Natural killer cell (primary cell): ENCODE measurements at regions not wholly inside any gene's neighbourhood (a gene's known extent, or its start where the extent isn't known, plus 50 kb on each side); places are given as distances from the start of the nearest gene placed in this dataset.

Experiments used
- ATAC-seq, 3 donors: fragments of 150-1000 bp in 2 of 3; fragments of 200-7000 bp in 1 of 3; cut with Tn5 transposase; 1 replicate in 1 of 3; 2 replicates in 2 of 3; pipeline ENCODE4 v1.10.0; 2021; ENCODE audit warnings: mild to moderate bottlenecking in 2 of 3, moderate library complexity in 2 of 3
- DNase-seq, 2 donors: peaks; one replicate each; pipeline versions ENCODE4 v3.0.0 to v3.0.0-alpha.2; 2013 to 2021; ENCODE audit warnings: mixed read lengths in 1 of 2
- H3K27ac ChIP-seq: one replicate; pipeline ENCODE4 v1.5.1; 2013; ENCODE audit warnings: mild to moderate bottlenecking, low read length
- H3K27me3 ChIP-seq: one replicate; pipeline ENCODE4 v1.6.1; 2013; ENCODE audit warnings: low read length; ENCODE audit not compliant: control insufficient read depth, insufficient read depth
- H3K36me3 ChIP-seq: one replicate; pipeline ENCODE4 v1.6.1; 2013; ENCODE audit warnings: low read length; ENCODE audit not compliant: control insufficient read depth, insufficient read depth
- H3K4me1 ChIP-seq: one replicate; pipeline ENCODE4 v1.6.1; 2013; ENCODE audit warnings: low read length; ENCODE audit not compliant: control insufficient read depth, insufficient read depth
- H3K4me3 ChIP-seq: one replicate; pipeline ENCODE4 v1.5.1; 2013; ENCODE audit warnings: low read length
- H3K9me3 ChIP-seq: one replicate; pipeline ENCODE4 v1.6.1; 2013; ENCODE audit warnings: low read length; ENCODE audit not compliant: control insufficient read depth, insufficient read depth
- H3K27ac Mint-ChIP-seq, 2 donors: one replicate each; pipeline ENCODE4 v1.8.0; 2022; ENCODE audit warnings: mild to moderate bottlenecking in 2 of 2, mixed read lengths in 2 of 2, moderate library complexity in 1 of 2
- H3K27me3 Mint-ChIP-seq, 2 donors: one replicate each; pipeline ENCODE4 v1.8.0; 2022; ENCODE audit warnings: low read depth in 2 of 2, mixed read lengths in 2 of 2
- H3K36me3 Mint-ChIP-seq: one replicate; pipeline ENCODE4 v1.8.0; 2022; ENCODE audit warnings: mixed read lengths
- H3K4me1 Mint-ChIP-seq, 2 donors: one replicate each; pipeline ENCODE4 v1.8.0; 2022; ENCODE audit warnings: mixed read lengths in 2 of 2
- H3K4me3 Mint-ChIP-seq: one replicate; pipeline ENCODE4 v1.8.0; 2022; ENCODE audit warnings: mild to moderate bottlenecking, moderate library complexity, mixed read lengths
- H3K9me3 Mint-ChIP-seq, 2 donors: one replicate each; pipeline ENCODE4 v1.8.0; 2022; ENCODE audit warnings: mixed read lengths in 2 of 2
- CTCF ChIP-seq: fragments of 200-600 bp; IDR thresholded peaks from one replicate; pipeline ENCODE4 v1.8.0; 2022; ENCODE audit warnings: antibody characterized with exemption
- WGBS: methylation state at CpG from one replicate; pipeline ENCODE4 v1.1.7; 2013; ENCODE audit warnings: missing lambda C conversion rate; ENCODE audit not compliant: insufficient coverage; 5-methylcytosine and 5-hydroxymethylcytosine counted together
- intact Hi-C: fragments of 100-400 bp; cut with micrococcal nuclease; formaldehyde crosslinking; loops from one replicate; pipeline ENCODE4 v1.14.2; 2022

- no peak for TF ChIP-seq CTCF
- H3K27ac ChIP-seq: no peak overlapping the region
- H3K9me3 ChIP-seq: no peaks in the 10 kb centered on the region
- Mint-ChIP-seq H3K36me3 (no peaks in the 10 kb centered on the region), H3K4me1 (no peaks in the 10 kb centered on the region), H3K27ac (no peak overlapping the region), H3K9me3 (peaks cover 4 to 6% of the 10 kb centered on the region in 2 donors), H3K27me3 (no peaks in the 10 kb centered on the region), H3K4me3 (no peak overlapping the region)
- no peaks in the 10 kb centered on the region for H3K27me3 ChIP-seq
- no peak overlapping the region for H3K4me3 ChIP-seq
- no peak for DNase-seq
- H3K4me1 ChIP-seq: no peaks in the 10 kb centered on the region
- no peak for ATAC-seq
- intact Hi-C loops: no loop called here
- H3K36me3 ChIP-seq: no peaks in the 10 kb centered on the region
- no CpG with 5 or more reads among the region's 2 CpGs for WGBS
Measured at GRCh38 chr5:101430551-101430950, 527.5 kb upstream of the ST8SIA4 start.

- Histone ChIP-seq H3K4me3 (no peak overlapping the region), H3K27ac (no peak overlapping the region), H3K4me1 (no peaks in the 10 kb centered on the region), H3K36me3 (no peaks in the 10 kb centered on the region), H3K9me3 (no peaks in the 10 kb centered on the region), H3K27me3 (no peaks in the 10 kb centered on the region)
- H3K36me3 Mint-ChIP-seq: no peaks in the 10 kb centered on the region
- H3K27me3 Mint-ChIP-seq: no peaks in the 10 kb centered on the region
- no peak for ATAC-seq
- peaks cover 4 to 6% of the 10 kb centered on the region in 2 donors for H3K9me3 Mint-ChIP-seq
- no peak overlapping the region for H3K4me3 Mint-ChIP-seq
- WGBS: 80% methylated on average over 1 of the region's 1 CpG
- no peak overlapping the region for H3K27ac Mint-ChIP-seq
- DNase-seq: no peak
- no peak for TF ChIP-seq CTCF
- H3K4me1 Mint-ChIP-seq: no peaks in the 10 kb centered on the region
- intact Hi-C loops: no loop called here
Measured at GRCh38 chr5:101429241-101429640, 526.2 kb upstream of the ST8SIA4 start.

- Histone ChIP-seq H3K9me3 (no peaks in the 10 kb centered on the region), H3K27ac (no peak overlapping the region), H3K36me3 (no peaks in the 10 kb centered on the region), H3K4me3 (no peak overlapping the region), H3K4me1 (no peaks in the 10 kb centered on the region), H3K27me3 (no peaks in the 10 kb centered on the region)
- no peak for DNase-seq
- intact Hi-C loops: no loop called here
- H3K4me3 Mint-ChIP-seq: no peak overlapping the region
- H3K36me3 Mint-ChIP-seq: no peaks in the 10 kb centered on the region
- H3K9me3 Mint-ChIP-seq: peaks cover 4 to 8% of the 10 kb centered on the region in 2 donors
- no CpG with 5 or more reads among the region's 2 CpGs for WGBS
- no peak for TF ChIP-seq CTCF
- H3K4me1 Mint-ChIP-seq: no peaks in the 10 kb centered on the region
- H3K27ac Mint-ChIP-seq: no peak overlapping the region
- no peak for ATAC-seq
- H3K27me3 Mint-ChIP-seq: no peaks in the 10 kb centered on the region
Measured at GRCh38 chr5:101425339-101425859, 522.3 kb upstream of the ST8SIA4 start.

- no peak overlapping the region for H3K27ac Mint-ChIP-seq
- H3K4me1 Mint-ChIP-seq: no peaks in the 10 kb centered on the region
- Histone ChIP-seq H3K4me3 (no peak overlapping the region), H3K27ac (no peak overlapping the region), H3K27me3 (no peaks in the 10 kb centered on the region), H3K9me3 (no peaks in the 10 kb centered on the region), H3K4me1 (no peaks in the 10 kb centered on the region), H3K36me3 (no peaks in the 10 kb centered on the region)
- WGBS: 0% methylated on average over 1 of the region's 2 CpGs
- H3K36me3 Mint-ChIP-seq: no peaks in the 10 kb centered on the region
- no peak for ATAC-seq
- H3K9me3 Mint-ChIP-seq: peaks cover 4 to 7% of the 10 kb centered on the region in 2 donors
- TF ChIP-seq CTCF: no peak
- no peaks in the 10 kb centered on the region for H3K27me3 Mint-ChIP-seq
- DNase-seq: no peak
- no peak overlapping the region for H3K4me3 Mint-ChIP-seq
- intact Hi-C loops: no loop called here
Measured at GRCh38 chr5:101424530-101425175, 521.6 kb upstream of the ST8SIA4 start.
